GM23338 (cell line): ENCODE measurements at regions not wholly inside any gene's neighbourhood (a gene's known extent, or its start where the extent isn't known, plus 50 kb on each side); places are given as distances from the start of the nearest gene placed in this dataset.

ENCODE experiments used
- ATAC-seq: fragments of 200-7000 bp; cut with Tn5 transposase; 3 replicates; pipeline ENCODE4 v1.9.1; 2020
- DNase-seq: peaks from one replicate; pipeline ENCODE4 v3.0.0-alpha.2; 2015; ENCODE audit warnings: low spot score
- H2AFZ ChIP-seq: fragments of 200-600 bp; sonication (generic); 2 replicates; pipeline ENCODE4 v1.8.0; 2016; ENCODE audit warnings: antibody characterized with exemption, mild to moderate bottlenecking, moderate library complexity
- H3F3A ChIP-seq: fragments of 200-600 bp; sonication (generic); replicated peaks from 2 replicates; pipeline ENCODE4 v1.8.0; 2017; ENCODE audit warnings: antibody characterized with exemption, mixed run types, low read depth
- H3K27ac ChIP-seq: fragments of 200-600 bp; sonication (generic); 2 replicates; pipeline ENCODE4 v1.6.1; 2016; ENCODE audit warnings: low read depth
- H3K27me3 ChIP-seq: fragments of 200-600 bp; sonication (generic); 2 replicates; pipeline ENCODE4 v1.8.0; 2016; ENCODE audit warnings: mild to moderate bottlenecking, mixed run types, moderate library complexity; ENCODE audit not compliant: insufficient read depth
- H3K36me3 ChIP-seq: fragments of 200-600 bp; sonication (generic); 2 replicates; pipeline ENCODE4 v1.8.0; 2016; ENCODE audit warnings: mild to moderate bottlenecking; ENCODE audit not compliant: insufficient read depth
- H3K4me1 ChIP-seq: fragments of 200-600 bp; sonication (generic); 2 replicates; pipeline ENCODE4 v1.8.0; 2016; ENCODE audit warnings: mild to moderate bottlenecking, moderate library complexity; ENCODE audit not compliant: insufficient read depth
- H3K4me2 ChIP-seq: fragments of 200-600 bp; sonication (generic); 2 replicates; pipeline ENCODE4 v1.7.1; 2017; ENCODE audit warnings: mixed run types
- H3K4me3 ChIP-seq: fragments of 200-600 bp; sonication (generic); 2 replicates; pipeline ENCODE4 v1.6.1; 2016; ENCODE audit warnings: mixed run types
- H3K79me2 ChIP-seq: fragments of 200-600 bp; sonication (generic); replicated peaks from 2 replicates; pipeline ENCODE4 v1.8.0; 2017; ENCODE audit warnings: mild to moderate bottlenecking; ENCODE audit not compliant: insufficient read depth
- H3K9me2 ChIP-seq: fragments of 200-600 bp; sonication (generic); 2 replicates; pipeline ENCODE4 v1.8.0; 2017; ENCODE audit not compliant: insufficient read depth
- H4K20me1 ChIP-seq: fragments of 200-600 bp; sonication (generic); replicated peaks from 2 replicates; pipeline ENCODE4 v1.8.0; 2017; ENCODE audit warnings: mild to moderate bottlenecking; ENCODE audit not compliant: insufficient read depth
- H3K27ac Mint-ChIP-seq: 2 replicates; pipeline ENCODE4 v1.8.0; 2020; ENCODE audit warnings: inconsistent platforms, mild to moderate bottlenecking, moderate library complexity, mixed read lengths
- H3K27me3 Mint-ChIP-seq: 3 replicates; pipeline ENCODE4 v1.8.0; 2022; ENCODE audit warnings: low read depth, mild to moderate bottlenecking, moderate library complexity, mixed read lengths, inconsistent platforms; ENCODE audit not compliant: insufficient read depth, poor library complexity
- H3K36me3 Mint-ChIP-seq: 3 replicates; pipeline ENCODE4 v1.8.0; 2021; ENCODE audit warnings: low read depth, mild to moderate bottlenecking, inconsistent platforms, moderate library complexity, mixed read lengths
- H3K4me1 Mint-ChIP-seq: 3 replicates; pipeline ENCODE4 v1.8.0; 2020; ENCODE audit warnings: mild to moderate bottlenecking, inconsistent platforms, mixed read lengths
- H3K4me3 Mint-ChIP-seq: 3 replicates; pipeline ENCODE4 v1.8.0; 2021; ENCODE audit warnings: moderate library complexity, mild to moderate bottlenecking, inconsistent platforms, mixed read lengths
- H3K9me3 Mint-ChIP-seq: 3 replicates; pipeline ENCODE4 v1.8.0; 2020; ENCODE audit warnings: moderate library complexity, mild to moderate bottlenecking, inconsistent platforms, mixed read lengths
- CREB1 ChIP-seq: fragments of 250-450 bp; sonication (Bioruptor Pico); IDR thresholded peaks from 2 replicates; pipeline ENCODE4 v1.5.0; 2020; ENCODE audit warnings: low read depth, mild to moderate bottlenecking, moderate library complexity
- CTCF ChIP-seq, 2 experiments: fragments of 200-600 bp in 1 of 2; sonication (generic) in 1 of 2; conservative IDR thresholded peaks; 2 replicates each; pipeline versions ENCODE4 v1.5.1 to v1.6.1; 2016 to 2017; ENCODE audit warnings: antibody characterized with exemption in 2 of 2, low read depth in 2 of 2, mild to moderate bottlenecking in 2 of 2, moderate library complexity in 1 of 2
- ETS1 ChIP-seq: IDR thresholded peaks from 2 replicates; pipeline ENCODE4 v1.6.1; 2016; ENCODE audit warnings: antibody characterized with exemption
- EZH2 ChIP-seq: fragments of 200-600 bp; sonication (generic); IDR thresholded peaks from one replicate; pipeline ENCODE4 v1.8.0; 2017; ENCODE audit warnings: antibody characterized with exemption, mild to moderate bottlenecking, low read depth; ENCODE audit not compliant: unreplicated experiment
- EZH2phosphoT487 ChIP-seq: fragments of 200-600 bp; sonication (generic); IDR thresholded peaks from one replicate; pipeline ENCODE4 v1.8.1; 2018; ENCODE audit warnings: antibody characterized with exemption; ENCODE audit not compliant: unreplicated experiment
- JUNB ChIP-seq: IDR thresholded peaks from one replicate; pipeline ENCODE4 v1.6.1; 2016; ENCODE audit warnings: antibody characterized with exemption; ENCODE audit not compliant: unreplicated experiment
- NANOG ChIP-seq: IDR thresholded peaks from 2 replicates; pipeline ENCODE4 v1.6.1; 2016; ENCODE audit warnings: antibody characterized with exemption, borderline replicate concordance
- POLR2AphosphoS5 ChIP-seq: IDR thresholded peaks from 2 replicates; pipeline ENCODE4 v1.6.1; 2016; ENCODE audit warnings: antibody characterized with exemption, low read depth
- REST ChIP-seq: IDR thresholded peaks from one replicate; pipeline ENCODE4 v1.6.1; 2018; ENCODE audit warnings: antibody characterized with exemption; ENCODE audit not compliant: unreplicated experiment
- STAT1 ChIP-seq: IDR thresholded peaks from one replicate; pipeline ENCODE4 v1.6.1; 2016; ENCODE audit warnings: antibody characterized with exemption; ENCODE audit not compliant: unreplicated experiment
- ZNF114 ChIP-seq: fragments of 250-450 bp; sonication (Bioruptor Pico); IDR thresholded peaks from 2 replicates; pipeline ENCODE4 v1.5.0; 2020; ENCODE audit warnings: mild to moderate bottlenecking, moderate library complexity
- ZNF331 ChIP-seq: fragments of 250-450 bp; sonication (Bioruptor Pico); IDR thresholded peaks from 2 replicates; pipeline ENCODE4 v1.5.0; 2020; ENCODE audit warnings: low read depth, mild to moderate bottlenecking, moderate library complexity
- ZNF462 ChIP-seq: fragments of 250-450 bp; sonication (Bioruptor Pico); IDR thresholded peaks from 2 replicates; pipeline ENCODE4 v1.5.0; 2020; ENCODE audit warnings: mild to moderate bottlenecking, moderate library complexity

GRCh38 chr7:91789086-91789485 lies 91.4 kb downstream of the MTERF1 start (continued):
- TF ChIP-seq EZH2 (no peak), STAT1 (no peak), ZNF331 (CRISPR knock-in tag) (no peak)

GRCh38 chr7:91789558-91789957 lies 90.9 kb downstream of the MTERF1 start:
- DNase-seq (no peak), ATAC-seq (no peak)
- no peaks in the 10 kb centered on the region for H3K9me2 ChIP-seq
- H3K36me3 ChIP-seq = peaks cover 2% of the 10 kb centered on the region; the same call in 1 of the 2 replicates
- no peaks in the 10 kb centered on the region for H3K4me1 ChIP-seq
- no peak overlapping the region for H3K27ac ChIP-seq
- H3K27me3 ChIP-seq = no peaks in the 10 kb centered on the region
- Mint-ChIP-seq H3K9me3 (peaks cover 17% of the 10 kb centered on the region), H3K27ac (no peak overlapping the region), H3K4me1 (no peaks in the 10 kb centered on the region), H3K36me3 (peaks cover 3% of the 10 kb centered on the region; the same call in 1 of the 3 replicates), H3K4me3 (no peak overlapping the region), H3K27me3 (peaks cover 2% of the 10 kb centered on the region)
- no peak overlapping the region for H3K4me3 ChIP-seq
- H3K4me2 ChIP-seq = no peak overlapping the region
- no peak for TF ChIP-seq EZH2
- no peak for TF ChIP-seq ZNF331 (CRISPR knock-in tag)
- no peak for TF ChIP-seq CREB1 (CRISPR knock-in tag)
- no peak for TF ChIP-seq NANOG
- TF ChIP-seq EZH2phosphoT487 = no peak
- TF ChIP-seq STAT1 = no peak
- TF ChIP-seq JUNB = no peak
- no peak for TF ChIP-seq ETS1
- TF ChIP-seq REST = no peak
- no peak for TF ChIP-seq POLR2AphosphoS5
- no peak for TF ChIP-seq ZNF462 (CRISPR knock-in tag)
- TF ChIP-seq ZNF114 (CRISPR knock-in tag) = no peak
- TF ChIP-seq CTCF (conservative IDR thresholded peaks at IDR 0.05; ENCODE audit: low read depth in 2 of 2) = no peak
- no peaks in the 10 kb centered on the region for H4K20me1 ChIP-seq
- H3F3A ChIP-seq = no peaks in the 10 kb centered on the region
- no peak overlapping the region for H2AFZ ChIP-seq
- no peaks in the 10 kb centered on the region for H3K79me2 ChIP-seq
